GM21717 (cell line): ENCODE measurements at regions not wholly inside any gene's neighbourhood (a gene's known extent, or its start where the extent isn't known, plus 50 kb on each side); places are given as distances from the start of the nearest gene placed in this dataset.

Experiments
- ATAC-seq: cut with Tn5 transposase; IDR thresholded peaks from one replicate; pipeline ENCODE4 v1.9.1; 2021; ENCODE audit warnings: mild to moderate bottlenecking, moderate library complexity; ENCODE audit not compliant: unreplicated experiment

DNA sequence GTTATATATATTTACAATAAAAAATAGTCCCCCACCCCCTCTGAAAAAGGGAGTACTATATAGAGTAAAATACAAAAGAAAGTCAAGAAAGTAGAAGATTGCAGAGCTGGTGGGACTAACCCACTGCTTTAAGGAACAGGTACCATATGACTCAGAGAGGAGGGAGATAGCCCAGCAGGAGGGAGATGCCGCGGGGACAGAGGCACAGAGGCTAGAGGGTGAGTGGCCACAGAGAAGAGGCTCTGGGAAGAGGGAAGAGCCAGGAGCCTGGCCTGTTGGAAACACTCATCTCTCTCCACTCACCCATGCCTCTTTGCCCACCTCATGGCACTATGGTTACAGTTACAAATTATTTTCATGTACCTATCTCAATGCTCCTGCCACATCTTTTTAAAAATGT lies 53.6 kb upstream of the LYVE1 start:
- ATAC-seq, result no peak

DNA sequence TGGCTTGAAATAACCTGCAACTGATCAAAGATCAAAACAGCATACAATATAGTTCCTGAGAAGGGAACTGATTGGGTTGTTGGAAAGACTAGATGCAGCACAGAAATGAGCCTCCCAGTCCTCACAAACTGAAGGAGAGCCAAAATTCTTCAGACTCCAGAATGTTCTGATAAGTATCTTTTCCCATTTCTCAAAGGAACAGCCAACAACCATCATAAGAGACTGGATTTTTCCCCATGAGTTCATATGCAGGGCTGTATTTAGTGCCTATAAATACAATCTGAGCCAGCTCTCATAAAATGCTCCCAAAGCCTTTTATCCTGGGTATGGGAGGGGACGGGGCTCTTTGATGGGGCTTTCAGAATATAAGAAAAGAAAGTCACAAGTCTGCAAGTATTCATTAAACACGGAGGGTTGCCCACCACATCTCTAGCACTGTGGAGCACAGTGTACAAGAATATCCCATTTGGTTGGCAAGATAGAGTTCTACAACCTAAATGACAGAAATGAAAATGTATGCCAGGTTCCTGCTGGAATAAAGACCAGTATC lies 50.7 kb upstream of the LYVE1 start:
- ATAC-seq, result no peak

DNA sequence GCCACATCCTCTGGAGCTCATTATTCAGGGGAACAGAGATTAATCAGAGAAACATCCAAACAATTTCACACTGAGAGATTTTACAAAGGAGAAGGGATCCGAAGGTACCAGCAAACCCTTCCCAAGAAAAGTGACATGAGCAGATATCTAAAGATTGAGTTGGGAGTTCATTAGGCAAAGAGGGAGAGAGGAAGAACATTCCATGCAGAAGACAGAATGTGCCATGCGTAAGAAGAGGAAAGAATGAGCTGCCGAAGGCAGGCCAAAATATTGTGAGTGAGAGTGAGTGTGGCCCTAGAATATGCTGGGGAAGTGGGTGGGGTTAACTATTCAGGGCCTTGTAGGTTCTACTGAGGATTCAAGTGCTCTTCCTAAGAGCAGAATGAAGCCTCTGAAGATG lies 50.0 kb upstream of the LYVE1 start:
- no peak for ATAC-seq
